ENCODE measurements at regions not wholly inside any gene's neighbourhood (a gene's known extent, or its start where the extent isn't known, plus 50 kb on each side); places are given as distances from the start of the nearest gene placed in this dataset.

- peak; percentile 94 for DNase-seq (ENCODE audit: low read depth)
- TF ChIP-seq CTCF (conservative IDR thresholded peaks at IDR 0.05; ENCODE audit: low read length), result 0 out of 2 replicates have a peak, but pooled peaks have one; percentile 1
- peak overlapping the region; percentile 80 for H3K4me3 ChIP-seq (ENCODE audit: low read length)
These were observed 219.3 kb upstream of the ATP10A start for GRCh38 chr15:26082221-26083109.

- H3K4me3 ChIP-seq (ENCODE audit: low read length), result no peak overlapping the region
- DNase-seq (ENCODE audit: low read depth), result no peak
- TF ChIP-seq CTCF (conservative IDR thresholded peaks at IDR 0.05; ENCODE audit: low read length), result no peak
These were observed 218.7 kb upstream of the ATP10A start for GRCh38 chr15:26081758-26082220.

GRCh38 chr15:26075770-26076169 is 212.6 kb upstream of the ATP10A start:
- H3K4me3 ChIP-seq (ENCODE audit: low read length), result no peak overlapping the region
- DNase-seq (ENCODE audit: low read depth), result no peak
- TF ChIP-seq CTCF (conservative IDR thresholded peaks at IDR 0.05; ENCODE audit: low read length), result no peak

GRCh38 chr15:26073430-26074333 is 210.6 kb upstream of the ATP10A start:
- no peak for DNase-seq (ENCODE audit: low read depth)
- TF ChIP-seq CTCF (conservative IDR thresholded peaks at IDR 0.05; ENCODE audit: low read length), result no peak
- H3K4me3 ChIP-seq (ENCODE audit: low read length), result no peak overlapping the region

GRCh38 chr15:26070095-26070532 is 207.0 kb upstream of the ATP10A start:
- no peak overlapping the region for H3K4me3 ChIP-seq (ENCODE audit: low read length)
- DNase-seq (ENCODE audit: low read depth), result no peak
- no peak for TF ChIP-seq CTCF (conservative IDR thresholded peaks at IDR 0.05; ENCODE audit: low read length)

- no peak for DNase-seq (ENCODE audit: low read depth)
- H3K4me3 ChIP-seq (ENCODE audit: low read length), result no peak overlapping the region
- TF ChIP-seq CTCF (conservative IDR thresholded peaks at IDR 0.05; ENCODE audit: low read length), result no peak
These were observed 206.1 kb upstream of the ATP10A start for GRCh38 chr15:26069231-26069641.

All from AG10803 (cell line).